HEK293T (cell line): ENCODE measurements at regions not wholly inside any gene's neighbourhood (a gene's known extent, or its start where the extent isn't known, plus 50 kb on each side); places are given as distances from the start of the nearest gene placed in this dataset.

Experiments used
- ARNT ChIP-seq: fragments of 450-650 bp; IDR thresholded peaks from 2 replicates; pipeline ENCODE4 v1.6.1; 2017; ENCODE audit warnings: mild to moderate bottlenecking
- BHLHE40 ChIP-seq: fragments of 450-650 bp; IDR thresholded peaks from 2 replicates; pipeline ENCODE4 v1.6.1; 2016; ENCODE audit warnings: mild to moderate bottlenecking, moderate library complexity, borderline replicate concordance
- CTBP1 ChIP-seq: fragments of 450-650 bp; IDR thresholded peaks from 2 replicates; pipeline ENCODE4 v1.6.1; 2016; ENCODE audit warnings: borderline replicate concordance
- ELF4 ChIP-seq: fragments of 450-650 bp; IDR thresholded peaks from 2 replicates; pipeline ENCODE4 v1.6.1; 2017; ENCODE audit warnings: antibody characterized with exemption
- FOXA1 ChIP-seq: fragments of 450-650 bp; IDR thresholded peaks from 2 replicates; pipeline ENCODE4 v1.6.1; 2016; ENCODE audit warnings: mild to moderate bottlenecking
- FOXK2 ChIP-seq: fragments of 450-650 bp; IDR thresholded peaks from 2 replicates; pipeline ENCODE4 v1.6.1; 2016; ENCODE audit warnings: mild to moderate bottlenecking
- FOXM1 ChIP-seq: fragments of 450-650 bp; IDR thresholded peaks from 2 replicates; pipeline ENCODE4 v1.6.1; 2017; ENCODE audit warnings: mild to moderate bottlenecking, borderline replicate concordance
- HDGF ChIP-seq: fragments of 450-650 bp; IDR thresholded peaks from 2 replicates; pipeline ENCODE4 v1.6.1; 2017; ENCODE audit warnings: antibody characterized with exemption, borderline replicate concordance
- L3MBTL2 ChIP-seq: fragments of 450-650 bp; conservative IDR thresholded peaks from 2 replicates; pipeline ENCODE4 v1.6.1; 2016; ENCODE audit warnings: mild to moderate bottlenecking
- NFRKB ChIP-seq: fragments of 450-650 bp; IDR thresholded peaks from 2 replicates; pipeline ENCODE4 v1.6.1; 2016; ENCODE audit warnings: mild to moderate bottlenecking, moderate library complexity
- SP1 ChIP-seq: fragments of 450-650 bp; IDR thresholded peaks from 2 replicates; pipeline ENCODE4 v1.6.1; 2017
- SUZ12 ChIP-seq: fragments of 450-650 bp; IDR thresholded peaks from 2 replicates; pipeline ENCODE4 v1.6.1; 2016; ENCODE audit warnings: mild to moderate bottlenecking
- TARDBP ChIP-seq: fragments of 450-650 bp; IDR thresholded peaks from 2 replicates; pipeline ENCODE4 v1.6.1; 2016
- ZNF384 ChIP-seq: fragments of 450-650 bp; IDR thresholded peaks from 2 replicates; pipeline ENCODE4 v1.6.1; 2016

DNA sequence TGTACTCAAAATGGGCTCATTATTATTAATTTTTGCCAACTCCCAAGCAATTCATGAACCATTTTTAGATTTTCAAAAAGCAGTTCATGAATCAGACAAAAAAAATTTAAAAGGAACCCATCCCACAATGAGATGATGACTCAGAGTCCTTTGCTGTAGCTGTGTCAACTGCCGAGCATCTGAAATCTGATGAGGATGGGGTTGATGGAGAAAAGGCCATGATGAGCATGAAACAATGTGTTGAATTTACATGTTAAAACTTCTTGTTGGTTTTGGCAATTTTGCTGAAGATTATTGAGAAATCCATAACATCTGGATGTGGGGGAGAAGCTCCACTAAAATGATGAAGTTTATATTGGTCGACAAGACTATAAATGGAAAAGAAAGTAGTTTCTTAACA, 378.0 kb downstream of the FOXG1 start:
- TF ChIP-seq SP1 = no peak
- no peak for TF ChIP-seq FOXM1
- no peak for TF ChIP-seq L3MBTL2
- TF ChIP-seq TARDBP = no peak
- no peak for TF ChIP-seq BHLHE40
- no peak for TF ChIP-seq ELF4
- no peak for TF ChIP-seq FOXA1
- TF ChIP-seq FOXK2 = no peak
- no peak for TF ChIP-seq ARNT
- TF ChIP-seq NFRKB = no peak
- TF ChIP-seq CTBP1 = no peak
- no peak for TF ChIP-seq SUZ12
- TF ChIP-seq HDGF = no peak
- TF ChIP-seq ZNF384 = no peak
